Fibroblast of skin of right quadriceps (primary cell): ENCODE measurements at regions not wholly inside any gene's neighbourhood (a gene's known extent, or its start where the extent isn't known, plus 50 kb on each side); places are given as distances from the start of the nearest gene placed in this dataset.
A peak's percentile ranks its signal among the peaks of the same experiment; 100 is the strongest.
"Not testable (repeated sequence)": the region's sequence is repeated elsewhere in the genome, so short reads cannot be mapped to it uniquely, and the experiment has no call there.

Source experiments
- DNase-seq: peaks from one replicate; pipeline ENCODE4 v3.0.0-alpha.2; 2013

GRCh38 chr1:244271691-244272308 lies 179.9 kb downstream of the ADSS2 start:
- DNase-seq, result peak; percentile 35

- peak; percentile 88 for DNase-seq
Observed at GRCh38 chr1:244272471-244273261, 179.0 kb downstream of the ADSS2 start.

DNA sequence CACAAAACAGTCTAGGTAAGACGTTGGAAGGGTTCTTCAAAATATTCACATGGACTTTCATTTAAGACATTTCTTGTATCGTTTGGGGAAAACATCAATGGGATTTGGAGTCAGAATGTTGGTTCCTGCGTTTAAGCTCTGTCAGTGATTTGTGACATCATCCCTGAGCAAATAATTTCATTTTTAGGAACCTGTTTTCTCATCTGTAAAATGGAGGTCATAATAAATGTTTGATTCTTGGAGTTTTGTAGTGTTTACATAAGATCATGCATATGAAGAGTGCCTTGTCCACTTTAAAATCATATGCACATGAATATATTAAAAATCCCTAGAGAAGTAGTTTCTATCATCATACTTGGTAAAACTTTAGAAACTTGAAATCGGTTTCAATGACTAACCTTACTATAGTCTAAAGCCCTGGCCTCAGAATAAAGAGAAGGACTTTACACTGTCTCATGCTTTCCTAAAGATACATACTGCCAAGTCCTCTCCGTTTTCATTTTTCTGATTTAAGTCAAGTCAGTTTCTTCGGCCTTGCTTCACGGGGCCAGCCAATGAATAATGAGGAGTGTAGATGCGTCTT lies 178.4 kb downstream of the ADSS2 start:
- DNase-seq, result no peak

GRCh38 chr1:244273845-244274619 lies 177.7 kb downstream of the ADSS2 start:
- DNase-seq, result peak; percentile 100

DNA sequence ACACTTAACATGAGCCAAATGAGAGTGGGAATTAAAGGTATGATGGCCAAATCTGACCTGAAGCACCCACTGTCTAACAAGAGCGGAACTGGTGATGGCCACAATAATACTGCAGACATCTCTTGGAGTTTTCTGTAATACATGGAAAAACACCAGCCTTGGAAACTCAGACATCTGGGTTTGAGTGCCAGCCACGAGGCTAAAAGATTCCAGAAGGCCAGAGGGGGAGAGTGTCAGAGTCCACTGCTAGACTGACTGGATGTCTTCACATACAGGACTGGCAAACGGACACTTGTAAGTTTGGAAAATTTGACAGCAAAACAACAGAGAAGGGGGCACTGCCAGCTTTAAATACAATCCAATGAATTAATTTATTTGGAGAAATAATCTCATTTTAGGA lies 175.1 kb downstream of the ADSS2 start:
- no peak for DNase-seq

- DNase-seq, result peak; percentile 22
Observed at GRCh38 chr1:244280201-244280600, 171.5 kb downstream of the ADSS2 start.

DNA sequence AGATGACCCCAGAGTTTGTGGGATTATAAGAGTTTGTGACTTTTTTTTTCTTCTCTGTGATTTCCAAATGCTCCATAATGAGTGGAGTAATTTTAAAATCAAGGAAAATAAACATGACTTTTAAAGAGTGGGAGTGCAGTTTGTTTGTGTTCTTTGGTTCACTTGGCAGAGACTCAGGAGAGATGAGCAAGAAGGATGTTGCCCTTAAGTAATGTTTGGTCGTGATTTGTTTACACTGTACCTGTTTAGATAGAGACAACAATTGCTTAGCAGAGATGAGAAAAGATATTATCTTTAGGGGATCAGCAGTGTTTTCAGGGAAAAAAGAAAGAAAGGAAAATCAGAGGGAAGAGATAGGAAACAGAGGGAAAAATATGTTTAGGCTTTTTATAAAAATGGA lies 170.8 kb downstream of the ADSS2 start:
- DNase-seq, result no peak

- no peak for DNase-seq
Observed at GRCh38 chr1:244283772-244284171, 167.9 kb downstream of the ADSS2 start.

DNA sequence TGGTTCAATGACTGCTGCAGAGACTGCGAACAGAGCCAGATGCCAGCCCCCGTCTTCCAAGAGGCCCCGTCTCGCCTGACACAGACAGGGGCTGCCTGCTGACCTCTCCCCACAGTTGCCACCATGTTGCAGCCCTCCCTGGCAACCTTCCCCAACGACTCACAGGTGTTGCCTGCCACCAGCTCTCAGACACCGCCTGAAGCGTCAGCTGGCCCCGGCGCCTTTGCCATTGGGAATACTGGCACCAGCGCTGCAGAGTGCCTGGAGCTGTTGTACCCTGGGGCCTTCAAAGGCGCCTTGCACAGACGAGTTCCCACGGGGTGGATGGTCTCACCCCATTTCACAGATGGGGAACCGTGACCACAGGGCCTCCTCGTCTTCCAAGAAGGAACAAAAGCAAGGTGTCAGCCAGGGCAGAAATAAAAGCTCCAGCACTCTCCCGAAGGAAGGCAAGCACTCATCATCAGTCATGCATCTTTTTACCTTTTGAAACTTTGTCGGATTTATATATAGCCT lies 167.0 kb downstream of the ADSS2 start:
- no peak for DNase-seq

DNA sequence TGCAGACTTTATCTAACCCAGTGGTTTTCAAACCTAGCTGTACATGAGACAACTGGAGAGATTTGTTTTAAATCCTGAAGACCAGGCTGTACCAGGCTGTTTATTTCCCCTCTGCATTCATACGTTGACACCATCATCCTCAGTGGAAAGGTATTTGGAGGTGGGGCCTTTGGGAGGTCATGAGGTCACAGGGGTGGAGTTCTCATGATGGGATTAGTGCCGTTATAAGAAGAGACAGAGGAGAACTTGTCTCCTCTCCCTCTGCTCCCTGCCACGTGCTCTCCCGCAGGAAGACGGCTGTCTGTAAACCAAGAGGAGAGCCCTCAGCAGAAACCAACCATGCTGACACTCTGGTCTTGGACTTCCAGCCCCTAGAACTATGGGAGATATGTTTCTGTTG lies 165.4 kb downstream of the ADSS2 start:
- DNase-seq, result no peak

DNA sequence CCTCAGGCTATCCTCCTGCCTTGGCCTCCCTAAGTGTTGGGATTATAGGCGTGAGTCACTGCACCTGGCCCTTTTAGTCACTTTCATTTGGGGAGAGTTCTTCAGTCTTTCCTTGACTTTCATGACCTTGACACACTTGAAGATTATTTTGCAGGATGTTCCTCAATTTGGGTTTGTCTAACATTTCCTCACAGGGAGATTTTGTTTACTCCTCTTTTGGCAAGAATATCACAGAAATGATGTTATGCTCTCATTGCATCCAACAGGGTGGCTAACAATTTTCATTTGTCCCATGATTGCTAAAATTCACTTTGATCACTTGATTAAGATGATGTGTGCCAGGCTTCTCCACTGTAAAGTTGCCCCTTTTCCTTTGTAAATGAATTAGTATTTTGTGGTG lies 164.0 kb downstream of the ADSS2 start:
- no peak for DNase-seq

DNA sequence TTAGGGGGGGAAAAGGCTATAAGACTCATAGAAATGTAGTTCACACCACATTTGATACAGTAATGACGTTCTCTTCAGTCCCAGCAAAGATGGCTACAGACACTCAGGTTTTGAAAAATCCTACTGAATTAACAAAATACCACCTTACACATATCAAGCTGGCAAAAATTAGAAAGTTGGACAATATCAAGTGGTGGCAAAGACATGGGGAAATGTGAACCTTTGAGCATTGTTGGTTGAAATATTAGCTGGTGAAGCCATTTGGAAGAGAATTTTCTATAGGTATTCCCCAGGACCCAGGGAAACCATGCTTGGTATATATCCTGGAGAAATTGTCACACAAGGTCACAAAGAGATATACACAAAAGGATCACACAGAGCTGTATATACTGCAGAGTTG lies 163.0 kb downstream of the ADSS2 start:
- DNase-seq, result no peak

GRCh38 chr1:244289991-244290785 lies 161.5 kb downstream of the ADSS2 start:
- DNase-seq, result no peak

GRCh38 chr1:244291236-244292201 lies 160.2 kb downstream of the ADSS2 start:
- DNase-seq, result no peak

DNA sequence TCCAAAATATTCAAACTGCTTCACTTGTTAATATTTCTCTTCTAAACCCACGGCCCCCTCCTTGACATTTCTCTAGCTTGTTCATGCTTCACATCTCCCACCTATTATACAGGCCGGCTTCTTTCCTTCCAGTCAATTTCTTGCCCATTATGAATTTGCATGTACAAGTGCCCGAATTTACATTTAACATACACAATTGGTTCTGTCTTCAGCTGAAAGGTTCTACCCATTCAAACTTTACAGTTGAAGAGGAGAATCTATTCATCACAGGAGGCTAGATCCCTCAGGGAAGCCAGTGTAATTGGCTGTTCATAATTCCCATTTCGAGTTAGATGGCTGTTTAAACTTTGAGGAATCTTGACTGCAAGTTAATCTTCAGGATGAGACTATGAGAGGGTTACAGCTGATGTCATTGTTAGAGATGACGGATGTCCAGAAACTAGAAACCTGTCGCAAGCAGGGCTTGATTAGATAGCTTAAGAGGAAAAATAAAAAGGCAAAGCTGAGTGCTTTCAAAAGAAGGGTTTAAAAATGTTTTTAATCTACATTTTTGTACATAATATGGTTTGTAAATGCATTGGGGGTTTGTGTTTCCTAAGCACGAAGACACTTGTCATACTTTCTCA lies 157.0 kb downstream of the ADSS2 start:
- DNase-seq, result no peak

- peak; percentile 11 for DNase-seq
Observed at GRCh38 chr1:244296003-244296402, 155.7 kb downstream of the ADSS2 start.

GRCh38 chr1:244296447-244296846 lies 155.3 kb downstream of the ADSS2 start:
- no peak for DNase-seq

GRCh38 chr1:244297087-244297486 lies 154.6 kb downstream of the ADSS2 start:
- no peak for DNase-seq

DNA sequence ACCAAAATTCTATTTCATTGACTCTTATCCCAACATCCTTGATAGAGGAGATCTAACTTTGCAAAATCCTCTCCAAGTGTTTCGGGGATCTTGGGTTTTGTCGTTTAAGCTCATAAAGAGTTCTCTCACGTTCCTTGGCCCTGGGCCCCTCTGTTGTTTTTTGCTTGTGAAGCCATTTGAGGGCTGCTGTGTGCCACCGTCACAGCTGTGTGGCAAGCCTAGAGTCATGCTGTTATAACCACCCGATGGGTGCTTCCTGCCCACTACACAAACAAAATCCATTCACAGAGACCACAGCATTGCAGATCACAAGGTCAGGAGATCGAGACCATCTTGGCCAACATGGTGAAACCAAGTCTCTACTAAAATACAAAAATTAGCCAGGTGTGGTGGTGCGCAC lies 154.1 kb downstream of the ADSS2 start:
- DNase-seq, result no peak

DNA sequence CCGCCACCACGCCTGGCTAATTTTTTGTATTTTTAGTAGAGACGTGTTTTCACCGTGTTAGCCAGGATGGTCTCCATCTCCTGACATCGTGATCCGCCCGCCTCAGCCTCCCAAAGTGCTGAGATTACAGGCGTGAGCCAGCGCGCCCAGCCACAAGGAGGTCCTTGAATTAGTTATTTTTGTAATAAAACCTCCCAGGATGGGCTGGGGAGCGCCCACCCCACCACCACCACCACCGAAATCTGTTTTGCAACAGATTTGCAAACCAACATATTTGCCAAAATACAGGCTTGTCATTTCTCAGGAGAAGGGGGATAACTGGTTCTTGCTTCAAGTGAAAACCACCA lies 151.7 kb downstream of the ADSS2 start:
- DNase-seq, result not testable (repeated sequence)
